KBM-7 (cell line): ENCODE measurements at regions not wholly inside any gene's neighbourhood (a gene's known extent, or its start where the extent isn't known, plus 50 kb on each side); places are given as distances from the start of the nearest gene placed in this dataset.

Source experiments
- DNase-seq: peaks from one replicate; pipeline ENCODE4 v3.0.0-alpha.2; 2015
- in situ Hi-C: fragments of 300-500 bp; cut with MboI; formaldehyde crosslinking; loops from 2 replicates; pipeline ENCODE4 v1.14.3; 2020; ENCODE audit warnings: low sequenced_read_pairs, low pct_unique_long_range_greater_than_20kb, mixed read lengths

- DNase-seq = no peak
- in situ Hi-C loops = no loop called here
These were observed 330.5 kb downstream of the BUD13 start for GRCh38 chr11:116442238-116442752.

- in situ Hi-C loops = no loop called here
- no peak for DNase-seq
These were observed 333.5 kb downstream of the BUD13 start for GRCh38 chr11:116439361-116439677.

- no peak for DNase-seq
- in situ Hi-C loops = no loop called here
These were observed 334.0 kb downstream of the BUD13 start for GRCh38 chr11:116438651-116439360.

GRCh38 chr11:116434986-116435385 is 337.8 kb downstream of the BUD13 start:
- in situ Hi-C loops = no loop called here
- DNase-seq = no peak

- no peak for DNase-seq
- in situ Hi-C loops = no loop called here
These were observed 340.5 kb downstream of the BUD13 start for GRCh38 chr11:116432301-116432700.

- in situ Hi-C loops = no loop called here
- DNase-seq = no peak
These were observed 340.9 kb downstream of the BUD13 start for GRCh38 chr11:116431842-116432241.

GRCh38 chr11:116428638-116428975 is 344.2 kb downstream of the BUD13 start:
- in situ Hi-C loops = no loop called here
- no peak for DNase-seq

GRCh38 chr11:116427903-116428637 is 344.7 kb downstream of the BUD13 start:
- in situ Hi-C loops = no loop called here
- no peak for DNase-seq

GRCh38 chr11:116427337-116427902 is 345.4 kb downstream of the BUD13 start:
- in situ Hi-C loops = no loop called here
- DNase-seq = no peak

GRCh38 chr11:116426761-116427160 is 346.0 kb downstream of the BUD13 start:
- in situ Hi-C loops = no loop called here
- no peak for DNase-seq

- in situ Hi-C loops = no loop called here
- no peak for DNase-seq
These were observed 348.0 kb downstream of the BUD13 start for GRCh38 chr11:116424615-116425261.

- no peak for DNase-seq
- in situ Hi-C loops = no loop called here
These were observed 349.7 kb downstream of the BUD13 start for GRCh38 chr11:116422956-116423600.

- no peak for DNase-seq
- in situ Hi-C loops = no loop called here
These were observed 350.2 kb downstream of the BUD13 start for GRCh38 chr11:116422556-116422955.

GRCh38 chr11:116421529-116422185 is 351.1 kb downstream of the BUD13 start:
- in situ Hi-C loops = no loop called here
- no peak for DNase-seq

GRCh38 chr11:116420770-116421528 is 351.8 kb downstream of the BUD13 start:
- no peak for DNase-seq
- in situ Hi-C loops = no loop called here

GRCh38 chr11:116420030-116420429 is 352.8 kb downstream of the BUD13 start:
- in situ Hi-C loops = no loop called here
- no peak for DNase-seq

GRCh38 chr11:116418388-116419041 is 354.3 kb downstream of the BUD13 start:
- in situ Hi-C loops = no loop called here

GRCh38 chr11:116416852-116417251 is 355.9 kb downstream of the BUD13 start:
- in situ Hi-C loops = no loop called here
- no peak for DNase-seq

More at GRCh38 chr11:116418388-116419041, 354.3 kb downstream of the BUD13 start:
- no peak for DNase-seq
